Tibial artery (tissue), 4 donors: ENCODE measurements at regions not wholly inside any gene's neighbourhood (a gene's known extent, or its start where the extent isn't known, plus 50 kb on each side); places are given as distances from the start of the nearest gene placed in this dataset.
A peak's percentile ranks its signal among the peaks of the same experiment; 100 is the strongest.

Experiments
- DNase-seq, 2 donors: peaks; one replicate each; pipeline ENCODE4 v3.0.0-alpha.2; 2019
- H3K27ac ChIP-seq, 2 donors: fragments of 200-600 bp; sonication (generic) in 1 of 2; 1 replicate in 1 of 2; 2 replicates in 1 of 2; pipeline ENCODE4 v1.5.1; 2018 to 2019; ENCODE audit warnings: mild to moderate bottlenecking in 1 of 2
- H3K27me3 ChIP-seq, 2 donors: fragments of 200-600 bp; sonication (generic) in 1 of 2; one replicate each; pipeline versions ENCODE4 v1.5.1 to v1.6.0; 2016 to 2019
- H3K36me3 ChIP-seq, 3 donors: fragments of 200-600 bp; sonication (generic) in 2 of 3; one replicate each; pipeline ENCODE4 v1.5.1; 2016 to 2019; ENCODE audit warnings: mild to moderate bottlenecking in 2 of 3
- H3K4me1 ChIP-seq, 4 donors: fragments of 200-600 bp; sonication (generic) in 2 of 4; 1 replicate in 3 of 4; 2 replicates in 1 of 4; pipeline ENCODE4 v1.5.1; 2016 to 2019
- H3K4me3 ChIP-seq, 2 donors: fragments of 200-600 bp; sonication (generic) in 1 of 2; 1 replicate in 1 of 2; 2 replicates in 1 of 2; pipeline ENCODE4 v1.5.1; 2018 to 2019; ENCODE audit warnings: mild to moderate bottlenecking in 2 of 2
- H3K9me3 ChIP-seq, 3 donors: fragments of 200-600 bp; sonication (generic) in 1 of 3; one replicate each; pipeline ENCODE4 v1.5.1; 2016 to 2019
- CTCF ChIP-seq, 2 experiments: fragments of 200-600 bp in 1 of 2; fragments of 450-650 bp in 1 of 2; IDR thresholded peaks; one replicate each; pipeline ENCODE4 v1.5.1; 2017 to 2019; ENCODE audit warnings: antibody characterized with exemption in 2 of 2, mild to moderate bottlenecking in 1 of 2, moderate library complexity in 1 of 2
- intact Hi-C: fragments of 100-400 bp; cut with DNase I; formaldehyde crosslinking; loops from one replicate; pipeline ENCODE4 v1.15.0; 2023; ENCODE audit warnings: low total_unique reads

GRCh38 chrX:137236837-137237236, 203.0 kb upstream of the GPR101 start:
- no peaks in the 10 kb centered on the region for H3K27me3 ChIP-seq
- H3K4me3 ChIP-seq: no peak overlapping the region
- TF ChIP-seq CTCF (IDR thresholded peaks at IDR 0.05): no peak
- H3K4me1 ChIP-seq: no peaks in the 10 kb centered on the region
- DNase-seq: no peak
- intact Hi-C loops: no loop called here
- no peaks in the 10 kb centered on the region for H3K36me3 ChIP-seq
- no peaks in the 10 kb centered on the region for H3K9me3 ChIP-seq
- H3K27ac ChIP-seq: no peak overlapping the region

DNA sequence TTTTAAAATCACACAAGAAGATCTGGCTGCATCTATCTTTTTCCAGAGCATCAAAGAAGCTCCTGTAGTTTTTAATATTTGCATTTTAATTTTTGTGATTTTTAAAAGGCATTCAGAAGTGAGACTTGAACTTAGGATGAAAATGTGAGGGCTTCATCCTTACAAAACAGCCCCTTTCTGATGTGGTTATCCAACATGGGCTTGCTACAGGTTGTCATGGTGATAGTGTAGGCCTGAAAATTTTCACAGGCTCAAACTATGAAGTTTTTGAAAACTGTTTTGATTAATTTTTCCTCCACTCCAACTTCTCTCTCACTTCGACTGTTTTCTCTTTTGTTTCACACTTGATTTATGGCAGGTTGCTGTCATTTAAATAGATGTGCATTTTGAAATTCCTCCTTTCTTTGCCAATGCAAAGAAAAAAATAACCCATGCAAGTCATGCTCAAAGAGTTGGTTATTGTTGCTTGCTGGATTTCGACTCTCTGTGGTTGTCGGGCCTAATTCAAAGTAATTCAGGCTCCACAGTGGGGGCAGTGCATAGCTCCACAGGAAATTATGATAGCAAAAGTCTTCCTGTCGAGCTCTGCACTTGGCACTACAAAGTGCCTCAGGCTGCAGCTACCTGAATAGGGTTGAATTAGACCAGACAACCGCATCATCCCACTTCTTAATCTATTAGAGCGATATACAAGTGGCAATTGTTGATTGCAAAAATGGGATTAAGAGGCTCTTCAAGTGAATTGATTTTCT, 201.0 kb upstream of the GPR101 start:
- no peak for TF ChIP-seq CTCF (IDR thresholded peaks at IDR 0.05)
- Histone ChIP-seq H3K27ac (no peak overlapping the region), H3K4me1 (no peaks in the 10 kb centered on the region), H3K27me3 (no peaks in the 10 kb centered on the region), H3K36me3 (no peaks in the 10 kb centered on the region), H3K4me3 (no peak overlapping the region), H3K9me3 (no peaks in the 10 kb centered on the region)
- intact Hi-C loops: no loop called here
- no peak for DNase-seq

DNA sequence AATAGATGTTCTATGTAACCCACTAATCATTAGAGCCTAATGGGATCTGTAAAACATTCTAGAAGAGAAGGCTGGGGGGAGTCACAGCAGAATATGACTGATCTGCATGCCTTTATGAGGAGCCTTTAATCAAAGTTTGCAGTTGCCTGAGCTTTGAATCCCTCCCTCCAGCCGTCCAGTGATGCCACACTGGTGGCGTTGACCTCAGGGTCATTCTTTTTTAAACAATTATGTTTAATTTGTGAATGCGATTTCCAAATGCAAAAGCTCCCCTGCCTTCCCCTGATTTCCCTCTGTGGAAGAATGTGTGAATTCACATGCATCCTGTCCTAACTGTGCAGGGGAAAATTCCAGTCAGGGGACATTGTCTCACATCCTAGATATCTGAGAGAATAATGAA, 199.7 kb upstream of the GPR101 start:
- intact Hi-C loops: no loop called here
- Histone ChIP-seq H3K9me3 (no peaks in the 10 kb centered on the region), H3K4me3 (no peak overlapping the region), H3K27me3 (no peaks in the 10 kb centered on the region), H3K4me1 (no peaks in the 10 kb centered on the region), H3K36me3 (no peaks in the 10 kb centered on the region), H3K27ac (no peak overlapping the region)
- TF ChIP-seq CTCF (IDR thresholded peaks at IDR 0.05): no peak
- no peak for DNase-seq

- Histone ChIP-seq H3K27ac (no peak overlapping the region), H3K4me3 (no peak overlapping the region), H3K27me3 (no peaks in the 10 kb centered on the region), H3K9me3 (no peaks in the 10 kb centered on the region), H3K36me3 (no peaks in the 10 kb centered on the region), H3K4me1 (no peaks in the 10 kb centered on the region)
- peak in 1 of 2 donors; percentile 19 for DNase-seq
- no peak for TF ChIP-seq CTCF (IDR thresholded peaks at IDR 0.05)
- intact Hi-C loops: no loop called here
Measured at GRCh38 chrX:137227151-137227550, 193.4 kb upstream of the GPR101 start.

DNA sequence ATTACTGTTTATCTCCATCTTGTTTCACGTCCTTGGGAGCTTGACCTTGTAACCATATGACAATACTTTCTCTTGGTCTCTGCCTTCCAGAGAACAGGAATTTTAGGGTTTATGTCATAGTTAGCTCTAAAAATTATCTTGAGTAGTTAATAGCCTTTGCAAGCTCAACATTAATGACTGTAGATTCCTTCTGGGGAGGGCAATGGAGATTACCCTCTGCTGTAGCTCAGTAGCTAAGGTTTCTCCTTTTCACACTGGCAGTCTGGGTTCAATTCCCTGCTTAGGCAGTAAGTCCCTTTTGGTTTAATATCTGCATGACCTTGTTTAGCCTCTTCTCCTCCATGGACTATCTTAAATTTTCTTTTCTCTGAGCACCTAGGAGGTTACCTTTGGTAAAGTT, 181.7 kb upstream of the GPR101 start:
- intact Hi-C loops: no loop called here
- no peaks in the 10 kb centered on the region for H3K36me3 ChIP-seq

More for the DNA sequence above, 181.7 kb upstream of the GPR101 start:
- Histone ChIP-seq H3K27me3 (no peaks in the 10 kb centered on the region), H3K4me1 (no peaks in the 10 kb centered on the region), H3K4me3 (no peak overlapping the region), H3K9me3 (no peaks in the 10 kb centered on the region), H3K27ac (no peak overlapping the region)
- TF ChIP-seq CTCF (IDR thresholded peaks at IDR 0.05): no peak
- DNase-seq: no peak
